ENCODE measurements at regions not wholly inside any gene's neighbourhood (a gene's known extent, or its start where the extent isn't known, plus 50 kb on each side); places are given as distances from the start of the nearest gene placed in this dataset.

DNA sequence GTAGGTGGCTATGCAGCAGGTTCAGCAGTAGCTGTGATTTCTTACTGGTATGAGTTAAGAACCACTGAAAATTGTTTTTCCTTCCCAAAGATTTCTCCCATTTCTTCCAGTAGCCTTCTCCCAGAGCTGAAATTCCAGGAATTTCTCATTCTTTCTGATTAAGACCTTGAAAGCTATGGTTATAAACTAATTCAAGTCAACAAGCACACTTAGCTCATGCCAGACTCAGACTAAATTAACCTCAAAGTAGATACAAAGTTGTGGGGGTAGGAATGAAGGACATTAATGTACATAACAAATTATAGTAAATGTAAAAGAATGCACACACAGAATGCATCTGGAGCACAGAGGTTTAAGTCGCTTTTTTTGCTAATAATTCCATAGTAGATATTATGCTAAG, 103.6 kb upstream of the SOX11 start:
- Histone ChIP-seq H3K4me3 (ENCODE audit: low read depth, low read length) (no peak overlapping the region), H3K27me3 (ENCODE audit: control insufficient read depth, insufficient read depth, low read length) (no peaks in the 10 kb centered on the region), H3K36me3 (ENCODE audit: control insufficient read depth, insufficient read depth, low read length) (no peaks in the 10 kb centered on the region)
- TF ChIP-seq, protein P1, sequence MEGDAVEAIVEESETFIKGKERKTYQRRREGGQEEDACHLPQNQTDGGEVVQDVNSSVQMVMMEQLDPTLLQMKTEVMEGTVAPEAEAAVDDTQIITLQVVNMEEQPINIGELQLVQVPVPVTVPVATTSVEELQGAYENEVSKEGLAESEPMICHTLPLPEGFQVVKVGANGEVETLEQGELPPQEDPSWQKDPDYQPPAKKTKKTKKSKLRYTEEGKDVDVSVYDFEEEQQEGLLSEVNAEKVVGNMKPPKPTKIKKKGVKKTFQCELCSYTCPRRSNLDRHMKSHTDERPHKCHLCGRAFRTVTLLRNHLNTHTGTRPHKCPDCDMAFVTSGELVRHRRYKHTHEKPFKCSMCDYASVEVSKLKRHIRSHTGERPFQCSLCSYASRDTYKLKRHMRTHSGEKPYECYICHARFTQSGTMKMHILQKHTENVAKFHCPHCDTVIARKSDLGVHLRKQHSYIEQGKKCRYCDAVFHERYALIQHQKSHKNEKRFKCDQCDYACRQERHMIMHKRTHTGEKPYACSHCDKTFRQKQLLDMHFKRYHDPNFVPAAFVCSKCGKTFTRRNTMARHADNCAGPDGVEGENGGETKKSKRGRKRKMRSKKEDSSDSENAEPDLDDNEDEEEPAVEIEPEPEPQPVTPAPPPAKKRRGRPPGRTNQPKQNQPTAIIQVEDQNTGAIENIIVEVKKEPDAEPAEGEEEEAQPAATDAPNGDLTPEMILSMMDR (IDR thresholded peaks at IDR 0.05; ENCODE audit: insufficient read depth, low read length, severe bottlenecking) = no peak
- no peak for FAIRE-seq
- no peak for DNase-seq (ENCODE audit: low read depth)

- Histone ChIP-seq H3K4me3 (ENCODE audit: low read depth, low read length) (no peak overlapping the region), H3K27me3 (ENCODE audit: control insufficient read depth, insufficient read depth, low read length) (no peaks in the 10 kb centered on the region), H3K36me3 (ENCODE audit: control insufficient read depth, insufficient read depth, low read length) (no peaks in the 10 kb centered on the region)
- FAIRE-seq (no peak), DNase-seq (ENCODE audit: low read depth) (no peak)
- TF ChIP-seq, protein P1 (IDR thresholded peaks at IDR 0.05; ENCODE audit: insufficient read depth, low read length, severe bottlenecking) = no peak
Observed at GRCh38 chr2:5589183-5589582, 103.0 kb upstream of the SOX11 start.

GRCh38 chr2:5590886-5591285, 101.3 kb upstream of the SOX11 start:
- Histone ChIP-seq H3K27me3 (ENCODE audit: control insufficient read depth, insufficient read depth, low read length) (no peaks in the 10 kb centered on the region), H3K36me3 (ENCODE audit: control insufficient read depth, insufficient read depth, low read length) (no peaks in the 10 kb centered on the region), H3K4me3 (ENCODE audit: low read depth, low read length) (no peak overlapping the region)
- FAIRE-seq (no peak), DNase-seq (ENCODE audit: low read depth) (no peak)
- TF ChIP-seq, protein P1 (IDR thresholded peaks at IDR 0.05; ENCODE audit: insufficient read depth, low read length, severe bottlenecking) = no peak

GRCh38 chr2:5592916-5593315, 99.3 kb upstream of the SOX11 start:
- H3K4me3 ChIP-seq (ENCODE audit: low read depth, low read length) = no peak overlapping the region
- TF ChIP-seq, protein P1 (IDR thresholded peaks at IDR 0.05; ENCODE audit: insufficient read depth, low read length, severe bottlenecking) = no peak
- no peaks in the 10 kb centered on the region for H3K36me3 ChIP-seq (ENCODE audit: control insufficient read depth, insufficient read depth, low read length)
- no peak for FAIRE-seq
- no peaks in the 10 kb centered on the region for H3K27me3 ChIP-seq (ENCODE audit: control insufficient read depth, insufficient read depth, low read length)
- no peak for DNase-seq (ENCODE audit: low read depth)

DNA sequence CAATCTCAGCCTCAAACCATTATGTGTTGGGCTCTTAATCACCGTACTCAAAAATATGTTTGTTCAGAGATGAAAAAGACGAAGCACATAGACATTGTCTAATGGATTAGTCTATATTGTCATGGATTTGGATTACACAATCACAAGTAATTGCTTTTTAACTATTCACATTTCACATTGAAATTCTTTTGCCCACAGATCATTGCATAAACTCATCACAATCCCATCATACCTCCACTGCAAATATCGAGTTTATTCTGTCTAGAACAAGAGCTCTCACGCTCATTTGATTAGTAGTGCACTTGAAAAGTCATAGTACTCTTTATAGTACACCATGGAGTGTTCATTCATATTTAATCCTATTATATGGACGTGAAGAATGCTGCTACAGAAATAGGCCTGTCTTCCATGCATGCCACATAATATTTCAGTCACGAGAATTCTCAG, 97.9 kb upstream of the SOX11 start:
- DNase-seq (ENCODE audit: low read depth) (peak; percentile 4), FAIRE-seq (no peak)
- Histone ChIP-seq H3K4me3 (ENCODE audit: low read depth, low read length) (no peak overlapping the region), H3K27me3 (ENCODE audit: control insufficient read depth, insufficient read depth, low read length) (no peaks in the 10 kb centered on the region), H3K36me3 (ENCODE audit: control insufficient read depth, insufficient read depth, low read length) (no peaks in the 10 kb centered on the region)
- TF ChIP-seq, protein P1 (IDR thresholded peaks at IDR 0.05; ENCODE audit: insufficient read depth, low read length, severe bottlenecking) = no peak

DNA sequence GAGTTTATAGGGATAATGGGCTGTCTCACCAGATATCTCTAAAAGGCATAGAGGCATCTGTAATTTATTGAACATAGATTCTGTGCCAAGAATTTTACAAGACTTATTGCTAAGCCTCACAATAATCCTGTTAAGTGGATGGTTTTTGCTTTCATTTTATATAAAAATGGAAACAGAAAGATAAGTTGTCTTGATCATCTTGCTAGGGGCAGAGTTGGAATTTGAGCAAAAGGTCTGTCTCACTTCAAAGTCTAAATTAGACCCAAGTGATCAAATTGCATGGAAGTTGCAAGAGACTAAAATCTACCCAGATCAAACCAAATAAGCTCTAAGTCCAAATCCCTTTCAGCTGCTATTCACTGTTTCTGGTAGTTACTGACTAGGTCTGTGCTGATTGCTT, 95.3 kb upstream of the SOX11 start:
- FAIRE-seq (no peak), DNase-seq (ENCODE audit: low read depth) (no peak)
- no peaks in the 10 kb centered on the region for H3K36me3 ChIP-seq (ENCODE audit: control insufficient read depth, insufficient read depth, low read length)
- H3K4me3 ChIP-seq (ENCODE audit: low read depth, low read length) = no peak overlapping the region
- TF ChIP-seq, protein P1 (IDR thresholded peaks at IDR 0.05; ENCODE audit: insufficient read depth, low read length, severe bottlenecking) = no peak
- H3K27me3 ChIP-seq (ENCODE audit: control insufficient read depth, insufficient read depth, low read length) = no peaks in the 10 kb centered on the region
